Erythroblast (primary cell): ENCODE measurements at regions not wholly inside any gene's neighbourhood (a gene's known extent, or its start where the extent isn't known, plus 50 kb on each side); places are given as distances from the start of the nearest gene placed in this dataset.

ENCODE experiments used
- GATA1 ChIP-seq: IDR thresholded peaks from 2 replicates; pipeline ENCODE4 v1.6.1; 2011; ENCODE audit warnings: low read depth, mild to moderate bottlenecking, control low read depth, low read length, moderate library complexity
- POLR2A ChIP-seq: IDR thresholded peaks from 2 replicates; pipeline ENCODE4 v1.6.1; 2011; ENCODE audit warnings: mild to moderate bottlenecking, low read length

DNA sequence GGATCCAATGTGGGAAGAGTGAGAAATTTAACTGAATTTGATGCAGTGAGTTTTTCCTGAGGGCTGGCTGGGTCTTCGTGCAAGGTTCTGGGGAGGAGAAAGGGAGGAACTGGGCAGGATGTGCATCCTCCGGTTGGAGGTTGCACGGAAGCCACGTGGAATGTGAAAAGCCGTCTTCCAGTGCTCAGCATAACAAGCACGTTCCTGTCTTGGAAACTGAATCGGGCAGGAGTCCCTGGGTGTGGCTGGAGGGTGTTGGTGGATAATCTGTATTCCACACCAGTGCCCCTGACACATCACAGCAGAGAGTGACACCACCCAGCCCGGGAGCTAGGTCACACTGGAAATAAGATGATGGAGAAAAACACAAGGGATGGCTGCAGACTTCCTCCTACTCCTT lies 154.3 kb downstream of the C5orf15 start:
- TF ChIP-seq POLR2A (no peak), GATA1 (no peak)
